ENCODE measurements at regions not wholly inside any gene's neighbourhood (a gene's known extent, or its start where the extent isn't known, plus 50 kb on each side); places are given as distances from the start of the nearest gene placed in this dataset.

- TF ChIP-seq POLR2A (IDR thresholded peaks at IDR 0.05; ENCODE audit: low read depth, low read length) (no peak), POLR2AphosphoS5 (IDR thresholded peaks at IDR 0.05; ENCODE audit: low read depth, low read length) (no peak), TAF1 (IDR thresholded peaks at IDR 0.05; ENCODE audit: low read depth, low read length) (no peak)
Measured at GRCh38 chr11:97069160-97069559, 679.3 kb downstream of the JRKL start.

Measured in GM12891 (cell line).